Putamen (tissue), 1 donor: ENCODE measurements at regions not wholly inside any gene's neighbourhood (a gene's known extent, or its start where the extent isn't known, plus 50 kb on each side); places are given as distances from the start of the nearest gene placed in this dataset.
"Not testable (repeated sequence)": the region's sequence is repeated elsewhere in the genome, so short reads cannot be mapped to it uniquely, and the experiment has no call there.

Source experiments
- DNase-seq: peaks from one replicate; pipeline ENCODE4 v3.0.0-alpha.2; 2016; ENCODE audit warnings: low spot score

DNA sequence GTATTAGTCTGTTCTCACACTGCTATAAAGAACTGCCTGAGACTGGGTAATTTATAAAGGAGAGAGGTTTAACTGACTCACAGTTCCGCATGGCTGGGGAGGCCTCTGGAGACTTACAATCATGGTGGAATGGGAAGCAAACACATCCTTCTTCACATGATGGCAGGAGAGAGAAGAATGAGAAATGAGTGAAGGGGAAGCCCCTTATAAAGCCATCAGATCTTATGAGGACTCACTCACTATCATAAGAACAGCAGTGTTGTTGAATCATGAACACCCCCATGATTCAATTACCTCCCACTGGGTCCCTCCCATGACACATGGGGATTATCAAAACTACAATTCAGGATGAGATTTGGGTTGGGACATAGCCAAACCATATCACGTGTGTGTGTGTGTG is 1764.4 kb upstream of the SEL1L start:
- DNase-seq, result not testable (repeated sequence)

DNA sequence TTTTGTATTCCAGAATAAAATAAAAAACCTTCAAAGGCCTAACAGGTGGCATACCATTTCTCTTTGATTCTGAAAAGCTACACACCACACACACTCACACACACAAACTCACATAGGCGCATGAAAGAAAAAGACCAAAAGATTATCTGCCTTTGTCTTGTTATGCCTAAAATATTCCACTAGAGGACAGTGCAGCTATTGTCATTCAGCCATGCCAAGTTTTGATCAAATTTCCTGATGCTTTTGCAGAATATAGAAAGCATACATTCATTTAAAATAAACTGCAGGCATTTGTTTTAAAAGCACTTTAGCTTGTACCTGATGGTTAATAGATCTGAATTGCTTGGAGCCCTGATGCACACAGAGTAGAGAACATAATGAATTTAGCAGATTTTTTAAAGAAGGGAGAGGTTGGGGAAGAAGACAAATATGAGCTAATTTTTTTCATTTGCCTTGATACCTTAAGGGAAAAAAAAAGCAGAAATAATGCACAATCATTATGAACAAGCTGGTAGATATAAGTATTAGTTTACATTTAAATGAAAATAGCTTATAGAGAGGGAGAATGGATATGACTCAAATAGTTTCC is 1766.9 kb upstream of the SEL1L start:
- peak; percentile 17 for DNase-seq

DNA sequence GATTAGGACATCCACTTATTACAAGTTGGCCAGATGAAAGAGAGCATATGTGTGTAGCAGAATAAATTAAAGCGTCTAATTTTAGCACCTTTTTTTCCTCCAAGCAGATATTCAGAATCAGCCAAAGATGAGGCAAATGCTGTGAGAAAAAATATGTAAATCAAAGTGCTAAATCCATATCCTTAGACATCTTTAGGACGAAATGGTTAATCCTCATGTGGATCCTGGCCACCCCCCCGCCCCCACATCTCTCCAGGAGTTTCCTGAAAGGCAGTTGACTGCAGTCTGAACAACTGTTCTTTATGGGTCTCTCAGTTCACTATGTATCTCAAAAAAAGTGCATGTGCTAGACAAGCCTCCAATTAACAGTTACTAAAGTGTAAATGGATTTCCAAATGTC is 1768.1 kb upstream of the SEL1L start:
- no peak for DNase-seq

DNA sequence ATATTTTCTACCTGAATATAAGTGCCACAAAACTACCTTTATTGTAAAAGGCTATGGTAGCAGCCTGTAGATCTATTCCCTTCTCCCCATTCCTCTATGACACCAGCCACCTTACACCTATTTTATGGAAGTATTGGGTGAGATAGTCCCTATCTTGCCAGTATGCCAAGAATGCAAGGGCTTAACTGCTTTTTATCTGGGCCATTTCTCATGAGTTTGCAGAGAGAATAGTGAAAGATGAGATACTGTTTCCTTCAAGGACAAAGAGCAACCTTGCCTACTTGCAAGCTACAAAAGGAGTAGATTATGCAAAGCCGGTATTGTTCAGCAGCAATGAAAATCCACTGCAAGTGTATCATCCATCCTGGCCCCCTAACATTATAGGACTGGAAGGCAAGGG is 1775.6 kb upstream of the SEL1L start:
- no peak for DNase-seq

DNA sequence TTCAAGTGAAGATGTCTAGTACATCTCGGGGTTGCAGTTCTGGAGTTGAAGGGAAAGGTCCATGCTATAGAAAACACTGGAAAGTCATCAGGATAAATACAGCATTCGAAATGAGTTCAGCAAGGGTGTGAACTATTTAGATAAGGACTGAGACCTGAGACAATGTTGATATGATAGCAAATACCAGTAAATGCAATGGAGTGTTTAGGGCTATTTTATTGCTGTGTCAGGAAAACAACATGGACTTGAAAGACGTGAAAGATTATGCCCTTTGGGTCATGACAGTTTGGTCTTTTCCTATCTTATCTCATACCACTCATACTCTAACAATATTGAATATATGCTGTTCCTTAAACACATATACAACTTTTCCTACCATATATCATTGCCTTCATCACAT is 1776.2 kb upstream of the SEL1L start:
- DNase-seq, result no peak

DNA sequence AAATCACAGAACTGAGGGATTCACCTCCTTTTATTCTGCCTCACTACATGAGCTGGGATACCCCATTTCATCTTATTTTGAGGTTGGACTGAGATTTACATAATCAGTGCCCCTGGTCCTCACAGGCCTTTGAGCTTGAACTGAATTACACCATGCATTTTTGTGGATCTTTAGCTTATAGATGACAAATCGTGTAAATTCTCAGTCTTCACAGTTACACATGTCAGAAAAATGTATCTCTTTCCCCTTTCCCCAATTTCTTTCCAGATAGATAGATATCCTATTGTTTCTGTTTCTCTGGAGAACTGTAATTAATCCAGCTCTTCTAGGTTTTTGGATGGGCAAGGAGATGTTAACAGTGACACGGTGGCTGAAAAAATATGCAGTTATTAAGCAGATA is 1778.9 kb upstream of the SEL1L start:
- no peak for DNase-seq

DNA sequence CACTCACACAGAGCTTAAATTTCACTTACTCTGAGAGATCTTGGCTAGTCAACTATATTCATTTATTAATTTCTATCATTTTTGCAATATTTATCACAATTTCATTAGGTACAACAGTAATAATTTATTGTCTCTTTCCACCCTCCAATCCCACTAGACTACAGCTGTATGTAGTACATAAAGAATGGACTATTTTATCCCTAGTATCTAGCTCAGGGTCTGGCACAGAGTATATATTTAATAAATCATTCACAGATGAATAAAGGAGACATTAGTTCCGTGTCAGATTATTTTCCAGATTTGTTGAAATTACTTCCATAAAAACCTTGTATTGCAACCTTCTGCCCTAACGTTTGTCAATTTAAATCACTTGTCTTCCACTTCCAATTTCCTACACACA is 1781.1 kb upstream of the SEL1L start:
- DNase-seq, result no peak

DNA sequence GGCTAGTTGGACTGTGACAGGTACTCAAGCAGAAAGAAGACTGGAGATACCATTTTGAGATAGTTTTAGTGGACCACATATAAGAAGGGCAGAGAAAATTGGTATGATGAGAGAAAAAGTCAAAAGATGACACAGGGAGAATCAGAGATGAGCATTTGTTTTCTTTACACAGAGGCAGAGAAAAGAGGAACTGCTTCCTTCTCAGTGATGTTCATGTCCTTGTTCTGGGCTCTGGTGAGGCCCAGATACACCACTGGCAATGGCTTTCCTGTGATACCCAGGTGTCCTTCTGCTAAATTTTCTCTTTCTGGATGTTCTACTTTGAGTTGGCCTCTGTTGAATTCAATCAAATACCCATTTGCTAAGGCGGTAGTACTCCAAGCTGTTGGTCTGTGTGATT is 1782.7 kb upstream of the SEL1L start:
- no peak for DNase-seq

DNA sequence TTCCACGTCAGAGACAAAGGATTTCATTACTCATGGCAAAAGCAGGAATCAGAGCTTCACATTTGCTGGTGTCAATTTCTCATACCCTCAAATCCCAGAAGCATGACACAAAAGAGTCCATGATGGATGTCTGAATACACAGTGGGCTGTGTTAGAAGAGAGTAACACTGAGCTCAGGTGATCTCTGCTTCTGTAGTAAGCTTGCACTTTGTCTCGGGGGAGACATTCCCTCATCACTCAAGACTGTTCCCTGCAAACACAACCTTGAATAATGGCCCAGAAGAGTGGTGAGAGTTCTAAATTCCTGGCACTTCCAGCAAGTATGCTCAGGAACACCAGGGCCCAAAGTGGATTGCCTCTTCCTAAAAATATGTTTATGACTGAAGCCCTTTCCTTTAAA is 1787.2 kb upstream of the SEL1L start:
- DNase-seq, result no peak

DNA sequence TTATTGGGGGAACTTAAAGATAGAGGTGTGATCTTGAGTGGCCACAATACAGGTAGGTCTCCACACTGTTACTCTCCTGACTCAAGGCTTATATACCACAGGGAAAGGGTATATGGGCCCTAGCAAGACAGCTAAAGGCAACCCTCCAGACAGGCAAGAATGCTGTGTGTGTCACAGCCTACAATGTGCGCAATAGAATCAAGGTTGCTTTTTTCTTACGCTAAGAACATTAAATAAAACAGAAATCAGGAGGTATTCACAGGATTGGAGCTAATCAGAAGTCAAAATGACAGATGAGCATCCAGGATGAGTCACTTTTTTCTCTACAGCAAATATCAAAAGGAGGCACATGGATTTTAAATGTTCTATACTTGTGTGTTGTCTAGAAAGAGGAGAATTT is 1797.9 kb upstream of the SEL1L start:
- DNase-seq, result no peak

DNA sequence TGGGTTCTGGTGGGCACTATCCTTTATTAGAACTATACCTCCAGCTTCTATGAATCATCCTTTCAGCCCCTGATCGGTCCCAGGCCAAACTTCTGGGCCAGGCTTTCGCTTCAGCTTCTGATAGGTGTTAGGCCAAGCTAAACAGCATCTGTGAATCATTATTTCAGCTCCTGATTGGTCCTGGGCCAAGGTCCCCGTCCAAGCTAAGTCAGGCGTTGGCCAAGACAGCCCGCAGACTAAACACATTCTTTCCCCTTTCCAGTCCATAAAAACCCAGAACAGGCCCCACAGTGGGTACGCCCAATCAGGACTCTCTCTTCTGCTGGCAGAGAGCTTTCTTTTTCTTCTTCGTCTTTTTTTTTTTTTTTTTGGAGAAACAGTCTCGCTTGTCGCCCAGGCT is 1808.9 kb upstream of the SEL1L start:
- no peak for DNase-seq

DNA sequence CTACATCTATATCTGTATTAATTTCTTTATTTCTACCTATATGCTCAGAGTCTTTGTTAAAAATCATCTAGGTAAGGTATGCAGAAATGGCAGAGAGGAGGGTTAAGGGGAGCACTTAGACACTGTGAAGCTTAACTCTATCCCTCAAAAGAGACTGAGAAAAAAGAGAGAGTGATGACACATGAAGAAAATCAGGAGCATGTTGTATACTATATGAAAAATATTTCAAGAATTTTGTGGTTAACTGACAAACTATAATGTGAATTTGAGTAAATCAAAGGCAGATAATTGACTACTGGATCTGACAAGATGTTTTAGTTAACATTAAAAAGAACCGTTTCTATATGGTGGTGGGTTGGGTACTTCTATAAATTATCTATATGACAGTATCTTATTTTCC is 1814.2 kb upstream of the SEL1L start:
- DNase-seq, result no peak

DNA sequence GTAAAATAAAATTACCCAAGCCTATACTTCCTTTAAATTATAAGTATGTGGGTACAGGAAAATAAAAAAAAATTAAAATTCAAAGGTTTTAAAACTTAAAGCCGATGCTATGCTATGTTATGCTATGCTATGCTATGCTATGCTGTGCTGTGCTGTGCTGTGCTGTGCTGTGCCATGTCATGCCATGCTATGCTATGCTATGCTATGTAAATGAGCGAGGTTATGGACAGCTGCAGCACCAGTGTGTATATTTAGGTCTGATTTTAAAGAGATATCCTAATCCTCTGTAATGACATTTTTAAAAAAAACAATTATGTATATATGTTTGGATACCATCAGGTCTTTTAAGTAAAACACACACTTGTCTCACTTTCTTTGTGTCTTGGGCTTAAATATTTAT is 1822.0 kb upstream of the SEL1L start:
- no peak for DNase-seq

DNA sequence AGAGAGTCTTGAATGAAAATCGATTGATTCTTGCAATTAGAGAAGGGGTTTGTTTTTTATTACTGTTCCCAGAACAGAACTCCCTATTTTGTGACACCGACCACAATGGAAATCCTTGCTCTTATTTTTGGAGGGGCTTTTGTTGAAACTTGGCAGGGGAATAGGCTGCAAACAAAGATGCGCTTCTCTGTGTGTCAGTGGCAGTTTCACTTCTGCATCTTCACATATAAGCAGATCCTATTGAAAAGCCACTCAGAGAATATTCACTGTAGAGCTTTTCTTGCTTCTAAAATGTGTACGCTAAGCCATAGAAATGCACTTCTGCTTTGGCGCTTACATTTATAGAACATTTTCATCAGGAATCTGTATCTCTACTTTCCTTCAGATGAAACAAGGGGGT is 1822.4 kb upstream of the SEL1L start:
- DNase-seq, result no peak

DNA sequence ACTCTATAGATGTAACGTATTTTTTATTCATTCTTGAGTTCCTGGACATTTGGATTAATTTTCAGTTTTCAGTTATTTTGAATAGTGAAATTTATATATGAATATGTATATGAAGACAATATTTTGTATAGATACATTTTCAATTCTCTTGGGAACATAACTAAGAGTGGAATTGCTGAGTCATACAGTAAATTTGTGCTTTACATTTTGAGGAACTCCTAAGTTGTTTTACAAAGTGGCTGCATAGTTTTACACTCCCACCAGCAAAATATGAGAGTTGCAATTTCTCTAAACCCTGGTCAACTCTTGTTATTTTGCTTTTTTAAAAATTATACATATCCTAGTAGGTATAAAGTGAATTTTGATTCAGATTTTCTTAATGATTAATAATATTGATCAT is 1838.6 kb upstream of the SEL1L start:
- DNase-seq, result no peak

DNA sequence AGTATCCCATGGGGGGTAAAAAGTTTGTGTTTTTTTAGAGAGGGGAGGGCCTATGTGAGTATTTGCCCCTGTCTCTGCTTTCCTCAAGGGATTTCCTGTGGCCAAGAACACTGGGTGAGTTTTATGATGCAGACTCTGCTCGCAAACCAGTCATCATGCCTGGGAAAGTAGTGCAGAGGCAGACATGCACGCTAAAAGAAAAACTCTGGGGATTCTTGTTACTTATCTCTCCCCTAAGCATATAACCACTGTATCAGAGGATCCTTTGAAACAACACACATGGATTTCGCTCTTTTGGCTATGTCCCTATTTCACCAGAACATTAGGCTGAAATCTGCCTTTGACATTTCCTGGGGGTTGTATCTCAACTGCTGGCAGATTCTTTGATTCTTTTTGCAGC is 1845.8 kb upstream of the SEL1L start:
- DNase-seq, result no peak

DNA sequence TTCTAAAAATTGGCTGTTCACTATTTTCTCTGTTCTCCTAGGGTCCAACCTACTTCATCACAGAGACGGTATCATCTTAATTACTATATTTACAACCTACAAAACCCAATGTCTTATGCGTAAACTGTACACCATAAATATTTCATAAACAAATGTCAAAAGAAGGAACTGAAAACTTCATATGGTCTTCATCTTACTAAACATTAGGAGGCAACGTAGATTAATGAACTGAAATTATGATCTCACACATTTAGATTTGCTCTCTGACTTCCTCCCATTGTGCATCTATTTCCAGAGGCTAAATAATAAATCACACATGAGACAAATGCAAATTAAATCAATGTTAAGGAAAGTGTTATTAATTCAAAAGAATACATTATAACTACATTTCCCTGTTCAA is 1850.6 kb upstream of the SEL1L start:
- DNase-seq, result no peak

DNA sequence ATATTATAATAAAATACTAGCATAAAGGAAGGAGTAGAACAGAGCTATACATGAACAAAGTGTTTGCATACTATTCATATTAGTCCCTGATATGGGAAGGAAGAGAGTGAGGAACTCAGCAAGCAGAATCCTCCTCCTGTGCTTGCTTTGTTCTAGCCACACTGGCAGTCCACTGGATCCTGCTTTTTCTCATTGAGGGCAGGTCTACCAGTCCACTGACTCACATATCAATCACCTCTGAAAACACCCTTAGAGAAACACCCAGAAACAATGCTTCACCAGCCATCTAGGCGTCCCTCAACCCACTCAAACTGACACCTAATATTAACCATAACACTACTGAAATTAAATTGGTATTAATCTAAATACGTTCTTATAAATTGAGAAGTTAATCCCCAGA is 1861.7 kb upstream of the SEL1L start:
- DNase-seq, result no peak

DNA sequence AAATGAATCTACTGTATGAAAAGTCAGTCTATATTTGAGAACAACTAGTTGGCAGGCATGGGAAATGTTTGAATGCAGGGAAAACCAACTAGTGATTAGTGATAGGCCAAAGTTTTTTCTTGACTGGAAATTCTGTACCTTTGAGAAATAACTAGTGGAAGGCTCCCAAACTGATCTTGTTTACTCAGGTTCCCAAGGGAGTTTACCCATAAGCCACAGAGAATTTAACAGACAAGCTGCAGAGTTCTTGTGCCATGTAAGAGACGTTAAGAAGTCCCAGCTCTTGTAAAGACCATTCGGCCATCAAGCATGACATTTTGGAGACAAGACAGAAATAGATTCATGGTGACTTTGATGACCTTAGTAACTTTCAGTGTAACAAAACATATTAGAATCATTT is 1882.8 kb upstream of the SEL1L start:
- DNase-seq, result no peak

DNA sequence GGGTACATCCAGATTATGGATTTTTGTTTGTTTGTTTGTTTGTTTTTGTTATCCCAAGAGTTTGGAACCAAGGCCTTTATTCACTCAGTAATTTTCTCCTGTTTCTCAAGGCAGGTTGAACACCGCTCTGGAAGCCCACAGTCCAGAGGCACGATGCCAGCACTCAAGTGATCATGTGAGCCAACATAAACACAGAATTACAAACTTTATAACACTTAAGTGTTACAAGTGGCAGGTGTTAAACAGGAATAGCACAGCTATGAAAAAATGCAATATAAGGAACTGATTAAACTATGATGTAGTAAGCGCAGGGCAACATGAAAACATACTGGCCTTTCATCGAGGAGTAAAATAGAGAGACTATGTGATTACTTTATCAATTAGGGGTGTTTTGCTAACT is 1885.8 kb upstream of the SEL1L start:
- DNase-seq, result no peak

DNA sequence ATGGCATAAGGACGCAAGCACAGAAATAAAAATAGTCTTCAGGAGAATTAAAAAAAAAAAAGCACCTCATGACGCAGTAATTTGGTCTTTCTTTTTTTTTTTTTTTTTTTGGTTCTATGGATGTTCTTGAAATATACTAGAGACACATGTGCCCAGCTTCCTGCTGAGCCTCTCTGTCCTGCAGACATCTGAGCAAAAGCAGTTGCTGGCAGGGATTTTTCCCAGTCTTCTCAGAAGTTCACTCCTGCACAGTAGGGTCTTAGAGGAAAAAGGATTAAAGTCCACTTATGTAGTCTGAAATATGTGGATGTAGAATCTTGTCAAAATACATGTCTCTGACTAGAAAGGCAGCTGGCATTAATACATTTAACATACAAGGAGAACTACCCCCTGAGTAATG is 1888.1 kb upstream of the SEL1L start:
- DNase-seq, result no peak

DNA sequence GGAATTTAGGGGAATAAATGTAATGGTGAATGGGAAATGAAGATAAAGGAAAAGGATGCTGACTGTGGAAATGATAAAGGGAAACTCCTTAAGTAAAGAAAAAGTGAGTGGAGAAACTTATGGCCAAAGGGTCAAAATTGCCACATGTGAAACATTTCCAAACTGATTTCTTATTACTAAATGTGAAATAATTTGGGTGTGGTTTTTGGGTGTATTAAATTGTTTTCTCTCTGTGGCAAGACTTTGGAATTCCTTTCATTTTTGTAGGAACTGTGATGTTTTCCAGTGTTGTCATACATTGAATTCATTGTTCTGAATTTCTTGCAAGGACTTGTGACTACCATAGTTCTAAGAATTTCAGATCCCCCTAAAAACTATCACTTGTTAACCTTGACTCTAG is 1891.5 kb upstream of the SEL1L start:
- no peak for DNase-seq

DNA sequence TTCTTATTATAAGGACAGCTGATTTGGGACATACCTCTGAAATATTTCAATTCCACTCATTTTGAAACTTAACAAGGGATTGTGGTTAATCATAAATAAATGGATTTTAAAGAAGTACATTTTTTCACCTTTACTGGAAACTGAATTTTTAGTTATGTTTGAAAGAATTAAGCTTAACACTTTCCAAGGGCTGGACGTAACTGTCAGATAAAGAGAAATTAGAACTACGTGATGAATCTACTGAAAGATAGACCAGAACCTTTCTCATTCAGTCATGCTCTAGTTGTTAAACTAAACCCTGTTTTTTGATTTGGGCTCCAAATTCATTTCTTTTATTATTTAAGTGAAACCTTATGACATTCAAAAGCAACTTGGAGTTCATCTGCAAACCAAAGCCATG is 1892.1 kb upstream of the SEL1L start:
- no peak for DNase-seq

DNA sequence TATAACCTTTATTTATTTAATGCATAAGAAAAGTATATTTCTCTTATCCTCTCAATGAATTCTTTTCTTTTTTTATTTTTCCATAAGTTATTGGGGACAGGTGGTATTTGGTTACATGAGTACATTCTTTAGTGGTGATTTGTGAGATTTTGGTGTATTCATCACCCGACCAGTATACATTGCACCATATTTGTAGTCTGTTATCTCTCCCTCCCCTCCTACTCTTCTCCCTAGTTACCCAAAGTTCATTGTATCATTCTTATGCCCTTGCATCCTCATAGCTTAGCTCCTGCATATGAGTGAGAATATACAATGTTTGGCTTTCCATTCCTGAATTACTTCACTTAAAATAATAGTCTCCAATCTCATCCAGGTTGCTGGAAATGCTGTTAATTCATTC is 1900.0 kb upstream of the SEL1L start:
- no peak for DNase-seq

DNA sequence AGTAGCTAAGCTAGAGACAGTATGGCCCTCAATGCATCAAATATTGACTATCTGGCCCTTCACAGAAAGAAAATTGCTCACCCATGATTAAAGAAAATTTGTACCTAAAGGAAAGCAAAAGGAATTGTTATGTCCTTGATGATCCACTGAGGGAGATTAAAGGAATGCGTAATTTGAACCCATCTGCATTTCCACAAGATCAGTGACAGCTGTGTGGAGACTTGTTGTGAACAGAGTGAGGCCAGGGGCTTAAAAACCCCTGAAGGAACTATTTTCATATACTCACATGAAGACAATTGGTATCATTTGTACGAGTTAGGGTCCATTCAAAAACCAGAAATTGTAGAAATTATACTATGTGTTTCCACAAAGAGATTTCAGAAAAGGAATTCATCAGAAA is 1908.1 kb upstream of the SEL1L start:
- no peak for DNase-seq
